ENCODE measurements at regions not wholly inside any gene's neighbourhood (a gene's known extent, or its start where the extent isn't known, plus 50 kb on each side); places are given as distances from the start of the nearest gene placed in this dataset.
"Not testable (repeated sequence)": the region's sequence is repeated elsewhere in the genome, so short reads cannot be mapped to it uniquely, and the experiment has no call there.

DNA sequence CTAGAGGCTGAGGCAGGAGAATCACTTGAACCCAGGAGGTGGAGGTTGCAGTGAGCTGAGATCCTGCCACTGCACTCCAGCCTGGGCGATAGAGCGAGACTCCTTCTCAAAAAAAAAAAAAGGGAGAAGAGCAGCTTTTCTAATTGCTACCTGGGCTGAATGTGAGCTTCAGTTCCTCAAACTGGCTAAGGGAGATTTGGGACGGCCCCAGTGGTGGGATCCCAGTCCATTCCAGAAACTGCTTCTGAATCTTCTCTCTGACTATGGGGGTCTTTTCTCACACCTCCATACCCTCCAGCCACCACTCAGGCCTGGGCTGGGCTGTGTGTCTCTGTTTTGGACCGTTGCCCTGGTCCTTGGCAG, 63.2 kb upstream of the CCDC167 start:
- H3K4me3 Mint-ChIP-seq, H3K36me3 Mint-ChIP-seq, H3K27ac Mint-ChIP-seq, H3K9me3 Mint-ChIP-seq, DNase-seq: not testable (repeated sequence)
- CTCF ChIA-PET = interaction anchor here (0.9 to 4.1 kb wide), 5 partner anchors 46 to 91 kb away, joined by 3 to 33 read pairs (median 3); no protein-coding TSS in a partner anchor
- H3K4me1 Mint-ChIP-seq = peaks cover 10% of the 10 kb centered on the region
- peaks cover 70% of the 10 kb centered on the region for H3K27me3 Mint-ChIP-seq

- H3K9me3 Mint-ChIP-seq = no peaks in the 10 kb centered on the region
- DNase-seq = no peak
- no peak overlapping the region for H3K4me3 Mint-ChIP-seq
- CTCF ChIA-PET = interaction anchor here (0.6 to 0.7 kb wide), 2 partner anchors 13 to 22 kb away, joined by 3 read pairs; no protein-coding TSS in a partner anchor
- peaks cover 73% of the 10 kb centered on the region for H3K27me3 Mint-ChIP-seq
- H3K4me1 Mint-ChIP-seq = peaks cover 7% of the 10 kb centered on the region
- H3K27ac Mint-ChIP-seq = no peak overlapping the region
- H3K36me3 Mint-ChIP-seq = no peaks in the 10 kb centered on the region
These were observed 61.7 kb upstream of the CCDC167 start for GRCh38 chr6:37561361-37561760.

GRCh38 chr6:37560737-37561103, 61.0 kb upstream of the CCDC167 start:
- DNase-seq = no peak
- peaks cover 70% of the 10 kb centered on the region for H3K27me3 Mint-ChIP-seq
- H3K36me3 Mint-ChIP-seq = no peaks in the 10 kb centered on the region
- H3K4me3 Mint-ChIP-seq = no peak overlapping the region
- peaks cover 7% of the 10 kb centered on the region for H3K4me1 Mint-ChIP-seq
- H3K9me3 Mint-ChIP-seq = no peaks in the 10 kb centered on the region
- CTCF ChIA-PET = no interaction called here
- H3K27ac Mint-ChIP-seq = no peak overlapping the region

- CTCF ChIA-PET = interaction anchor here (1.4 kb wide), 1 partner anchor 57 kb away, joined by 3 read pairs; no protein-coding TSS in a partner anchor
- Mint-ChIP-seq H3K9me3 (no peaks in the 10 kb centered on the region), H3K36me3 (no peaks in the 10 kb centered on the region), H3K4me3 (no peak overlapping the region), H3K4me1 (peaks cover 9% of the 10 kb centered on the region), H3K27ac (no peak overlapping the region), H3K27me3 (peaks cover 66% of the 10 kb centered on the region)
- no peak for DNase-seq
These were observed 59.8 kb upstream of the CCDC167 start for GRCh38 chr6:37559501-37559900.

DNA sequence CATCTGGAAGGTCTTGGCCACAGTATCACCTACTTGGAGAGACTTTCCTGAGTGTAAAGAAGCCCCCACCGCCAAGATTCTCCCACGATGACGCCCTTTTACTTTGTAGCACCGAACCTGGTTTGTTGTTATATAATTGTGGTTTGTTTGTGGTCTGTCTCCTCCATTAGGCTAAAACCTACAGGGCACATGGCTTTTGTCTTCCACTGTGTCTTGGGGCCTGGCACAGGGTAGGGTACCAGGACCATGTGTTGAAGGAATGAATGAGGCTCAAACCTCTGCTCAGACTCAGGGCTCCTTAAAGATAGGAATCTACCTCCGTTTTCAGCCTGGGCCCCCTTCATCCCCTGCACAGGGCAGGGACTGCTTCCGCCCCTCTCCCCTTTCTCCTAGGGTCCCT, 59.4 kb upstream of the CCDC167 start:
- Mint-ChIP-seq H3K27me3 (peaks cover 66% of the 10 kb centered on the region), H3K9me3 (no peaks in the 10 kb centered on the region), H3K4me3 (no peak overlapping the region), H3K27ac (no peak overlapping the region), H3K4me1 (peaks cover 9% of the 10 kb centered on the region), H3K36me3 (no peaks in the 10 kb centered on the region)
- CTCF ChIA-PET = interaction anchor here (1.4 kb wide), 1 partner anchor 57 kb away, joined by 3 read pairs; no protein-coding TSS in a partner anchor
- DNase-seq = no peak

GRCh38 chr6:37558646-37559045, 59.0 kb upstream of the CCDC167 start:
- H3K4me1 Mint-ChIP-seq = peaks cover 10% of the 10 kb centered on the region
- H3K27me3 Mint-ChIP-seq = peaks cover 62% of the 10 kb centered on the region
- no peak overlapping the region for H3K4me3 Mint-ChIP-seq
- no peak overlapping the region for H3K27ac Mint-ChIP-seq
- CTCF ChIA-PET = interaction anchor here (0.9 to 1.4 kb wide), 2 partner anchors 43 to 56 kb away, joined by 3 read pairs; no protein-coding TSS in a partner anchor
- H3K36me3 Mint-ChIP-seq = no peaks in the 10 kb centered on the region
- no peaks in the 10 kb centered on the region for H3K9me3 Mint-ChIP-seq
- DNase-seq = no peak

DNA sequence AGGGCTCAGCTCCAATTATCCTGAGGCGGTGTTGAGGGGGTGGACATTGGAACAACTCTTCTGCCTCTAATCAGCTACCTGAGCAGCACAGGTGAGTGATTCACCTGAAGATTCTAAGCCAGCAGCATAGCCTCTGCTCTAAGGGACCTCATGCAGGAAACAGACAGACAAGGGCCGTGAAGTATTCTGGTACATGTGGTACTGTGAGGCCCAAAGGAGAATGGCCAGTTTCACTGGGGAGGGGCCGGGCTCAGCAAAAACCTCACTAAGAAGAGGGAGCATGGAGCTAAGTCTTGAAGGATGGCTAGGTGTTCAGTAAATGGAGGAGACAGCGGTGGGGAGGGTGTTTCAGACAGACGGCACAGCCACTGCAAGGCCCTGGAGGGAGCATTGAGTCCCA, 58.5 kb upstream of the CCDC167 start:
- no peak for DNase-seq
- peaks cover 14% of the 10 kb centered on the region for H3K4me1 Mint-ChIP-seq
- no peak overlapping the region for H3K4me3 Mint-ChIP-seq
- no peaks in the 10 kb centered on the region for H3K9me3 Mint-ChIP-seq
- H3K36me3 Mint-ChIP-seq = no peaks in the 10 kb centered on the region
- CTCF ChIA-PET = interaction anchor here (0.9 to 1.4 kb wide), 2 partner anchors 42 to 56 kb away, joined by 3 read pairs; no protein-coding TSS in a partner anchor
- H3K27me3 Mint-ChIP-seq = peaks cover 58% of the 10 kb centered on the region
- H3K27ac Mint-ChIP-seq = no peak overlapping the region

- peaks cover 58% of the 10 kb centered on the region for H3K27me3 Mint-ChIP-seq
- CTCF ChIA-PET = interaction anchor here (0.9 to 3.7 kb wide), 2 partner anchors 8 to 42 kb away, joined by 3 to 15 read pairs; no protein-coding TSS in a partner anchor
- H3K9me3 Mint-ChIP-seq = no peaks in the 10 kb centered on the region
- H3K4me1 Mint-ChIP-seq = peaks cover 14% of the 10 kb centered on the region
- no peak for DNase-seq
- no peaks in the 10 kb centered on the region for H3K36me3 Mint-ChIP-seq
- H3K4me3 Mint-ChIP-seq = no peak overlapping the region
- H3K27ac Mint-ChIP-seq = no peak overlapping the region
These were observed 58.0 kb upstream of the CCDC167 start for GRCh38 chr6:37557645-37558114.

DNA sequence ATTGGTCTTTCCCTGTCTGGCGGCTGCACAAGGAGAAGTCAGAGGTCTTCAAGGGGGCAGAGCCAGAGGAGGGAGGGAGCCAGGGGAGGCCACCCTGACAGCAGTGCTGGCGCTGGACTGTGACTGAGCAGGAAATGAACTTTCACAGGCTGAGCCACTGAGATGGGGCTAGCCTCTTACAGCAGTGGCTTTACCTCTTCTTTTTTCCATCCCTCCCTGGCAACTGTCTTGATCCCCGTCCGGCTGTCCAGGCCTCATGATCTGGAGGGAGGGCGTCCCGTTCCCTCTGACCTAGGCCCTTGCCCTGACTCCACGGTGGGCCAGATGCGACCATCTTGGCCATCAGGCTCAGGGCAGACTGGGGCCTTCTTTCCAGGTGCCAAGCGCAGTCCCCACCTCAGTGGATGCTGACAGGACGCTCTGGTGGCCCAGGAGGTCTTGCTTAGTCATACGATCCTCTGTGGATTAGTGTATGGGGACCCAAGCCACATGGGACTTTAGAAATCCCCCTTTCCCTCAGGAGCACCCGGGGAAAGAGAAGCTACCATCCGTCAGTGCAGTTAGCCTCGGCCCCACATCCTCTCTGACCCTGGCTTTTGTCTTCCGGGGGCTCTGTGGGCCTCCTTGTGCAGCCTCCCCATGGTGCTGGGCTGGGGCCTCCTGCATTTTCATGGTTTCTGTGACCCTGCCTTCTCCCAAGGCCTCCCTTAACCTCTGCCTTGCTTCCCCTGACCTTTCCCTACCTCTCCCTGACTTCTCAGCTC, 57.4 kb upstream of the CCDC167 start:
- H3K27ac Mint-ChIP-seq = no peak overlapping the region
- no peaks in the 10 kb centered on the region for H3K9me3 Mint-ChIP-seq
- H3K36me3 Mint-ChIP-seq = no peaks in the 10 kb centered on the region
- no peak for DNase-seq
- no peak overlapping the region for H3K4me3 Mint-ChIP-seq
- H3K4me1 Mint-ChIP-seq = peaks cover 14% of the 10 kb centered on the region
- CTCF ChIA-PET = interaction anchor here (3.7 kb wide), 1 partner anchor 8 kb away, joined by 15 read pairs; no protein-coding TSS in a partner anchor
- peaks cover 58% of the 10 kb centered on the region for H3K27me3 Mint-ChIP-seq

GRCh38 chr6:37555040-37555781, 55.5 kb upstream of the CCDC167 start:
- Mint-ChIP-seq H3K4me3 (no peak overlapping the region), H3K4me1 (peaks cover 14% of the 10 kb centered on the region), H3K36me3 (no peaks in the 10 kb centered on the region), H3K27me3 (peaks cover 45% of the 10 kb centered on the region), H3K27ac (no peak overlapping the region), H3K9me3 (no peaks in the 10 kb centered on the region)
- CTCF ChIA-PET = interaction anchor here (0.8 to 3.7 kb wide), 4 partner anchors 10 to 170 kb away, joined by 3 to 15 read pairs (median 5); no protein-coding TSS in a partner anchor
- no peak for DNase-seq

GRCh38 chr6:37554480-37554819, 54.8 kb upstream of the CCDC167 start:
- Mint-ChIP-seq H3K4me1 (peaks cover 11% of the 10 kb centered on the region), H3K9me3 (no peaks in the 10 kb centered on the region)
- DNase-seq = no peak

GRCh38 chr6:37552267-37552666, 52.6 kb upstream of the CCDC167 start:
- CTCF ChIA-PET = no interaction called here
- Mint-ChIP-seq H3K27me3 (peaks cover 27% of the 10 kb centered on the region), H3K27ac (no peak overlapping the region), H3K9me3 (no peaks in the 10 kb centered on the region), H3K36me3 (no peaks in the 10 kb centered on the region), H3K4me3 (no peak overlapping the region), H3K4me1 (peaks cover 14% of the 10 kb centered on the region)
- DNase-seq = no peak

More at GRCh38 chr6:37554480-37554819, 54.8 kb upstream of the CCDC167 start:
- CTCF ChIA-PET = interaction anchor here (0.8 to 3.7 kb wide), 3 partner anchors 11 to 138 kb away, joined by 3 to 15 read pairs (median 6); no protein-coding TSS in a partner anchor
- Mint-ChIP-seq H3K27ac (no peak overlapping the region), H3K36me3 (no peaks in the 10 kb centered on the region), H3K4me3 (no peak overlapping the region), H3K27me3 (peaks cover 37% of the 10 kb centered on the region)

DNA sequence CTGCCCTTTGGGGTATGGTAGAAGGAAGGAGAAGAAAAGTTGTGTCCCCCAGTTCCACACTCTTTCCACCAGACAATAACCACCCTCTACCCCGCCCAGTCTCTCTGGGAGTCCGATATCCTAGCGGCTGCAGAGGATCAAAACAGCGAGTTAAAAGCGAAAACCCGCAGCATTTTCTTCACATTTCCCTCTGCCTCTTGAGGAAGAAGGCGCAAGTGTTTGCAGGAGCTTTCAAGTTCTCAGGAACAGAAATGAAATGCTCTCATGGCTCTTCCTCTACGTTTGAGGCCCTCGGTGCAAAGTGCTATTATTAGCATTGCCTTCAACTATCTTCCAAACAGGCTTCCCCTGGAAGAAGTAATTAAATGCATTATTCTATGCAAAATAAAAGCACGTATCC, 52.2 kb upstream of the CCDC167 start:
- Mint-ChIP-seq H3K36me3 (no peaks in the 10 kb centered on the region), H3K4me3 (no peak overlapping the region), H3K27me3 (peaks cover 27% of the 10 kb centered on the region), H3K27ac (no peak overlapping the region), H3K4me1 (peaks cover 17% of the 10 kb centered on the region), H3K9me3 (no peaks in the 10 kb centered on the region)
- CTCF ChIA-PET = no interaction called here
- DNase-seq = no peak

- CTCF ChIA-PET = no interaction called here
- DNase-seq = no peak
- Mint-ChIP-seq H3K27ac (no peak overlapping the region), H3K9me3 (no peaks in the 10 kb centered on the region), H3K4me3 (no peak overlapping the region), H3K27me3 (peaks cover 27% of the 10 kb centered on the region), H3K36me3 (no peaks in the 10 kb centered on the region), H3K4me1 (peaks cover 17% of the 10 kb centered on the region)
These were observed 51.8 kb upstream of the CCDC167 start for GRCh38 chr6:37551446-37551845.

Data from activated naive CD4-positive, alpha-beta T cell treated with anti-CD3 and anti-CD28 coated beads, Interleukin-2, amount 10 ng/mL, durations not matched to agents 7 days and 5 days (primary cell).